ENCODE measurements at regions not wholly inside any gene's neighbourhood (a gene's known extent, or its start where the extent isn't known, plus 50 kb on each side); places are given as distances from the start of the nearest gene placed in this dataset.

- Mint-ChIP-seq H3K9me3 (peaks cover 3% of the 10 kb centered on the region), H3K27ac (no peak overlapping the region)
Observed at GRCh38 chr2:125680809-125681208, 975.1 kb upstream of the GYPC start.

DNA sequence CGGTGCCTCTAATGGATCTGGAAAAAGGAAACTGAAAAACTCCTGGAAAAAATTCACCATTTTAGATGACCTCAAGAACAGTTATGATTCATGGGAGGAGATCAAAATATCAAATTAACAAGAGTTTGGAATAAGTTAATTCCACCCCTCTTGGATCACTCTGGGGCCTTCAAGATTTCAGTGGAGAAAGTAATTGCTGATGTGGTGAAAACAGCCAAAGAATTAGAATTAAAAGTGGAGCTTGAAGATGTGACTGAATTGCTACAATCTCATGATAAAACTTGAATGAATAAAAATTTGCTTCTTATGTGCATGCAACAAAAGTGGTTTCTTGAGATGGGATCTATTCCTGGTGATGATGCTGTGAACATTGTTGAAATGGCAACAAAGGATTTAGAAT is 974.4 kb upstream of the GYPC start:
- Mint-ChIP-seq H3K9me3 (peaks cover 3% of the 10 kb centered on the region), H3K27me3 (no peaks in the 10 kb centered on the region), H3K4me1 (no peaks in the 10 kb centered on the region), H3K27ac (no peak overlapping the region), H3K36me3 (no peaks in the 10 kb centered on the region), H3K4me3 (no peak overlapping the region)
- no peak for ATAC-seq

More at GRCh38 chr2:125680809-125681208, 975.1 kb upstream of the GYPC start:
- no peaks in the 10 kb centered on the region for H3K27me3 Mint-ChIP-seq
- no peaks in the 10 kb centered on the region for H3K4me1 Mint-ChIP-seq
- no peak overlapping the region for H3K4me3 Mint-ChIP-seq
- no peak for ATAC-seq
- H3K36me3 Mint-ChIP-seq: no peaks in the 10 kb centered on the region

DNA sequence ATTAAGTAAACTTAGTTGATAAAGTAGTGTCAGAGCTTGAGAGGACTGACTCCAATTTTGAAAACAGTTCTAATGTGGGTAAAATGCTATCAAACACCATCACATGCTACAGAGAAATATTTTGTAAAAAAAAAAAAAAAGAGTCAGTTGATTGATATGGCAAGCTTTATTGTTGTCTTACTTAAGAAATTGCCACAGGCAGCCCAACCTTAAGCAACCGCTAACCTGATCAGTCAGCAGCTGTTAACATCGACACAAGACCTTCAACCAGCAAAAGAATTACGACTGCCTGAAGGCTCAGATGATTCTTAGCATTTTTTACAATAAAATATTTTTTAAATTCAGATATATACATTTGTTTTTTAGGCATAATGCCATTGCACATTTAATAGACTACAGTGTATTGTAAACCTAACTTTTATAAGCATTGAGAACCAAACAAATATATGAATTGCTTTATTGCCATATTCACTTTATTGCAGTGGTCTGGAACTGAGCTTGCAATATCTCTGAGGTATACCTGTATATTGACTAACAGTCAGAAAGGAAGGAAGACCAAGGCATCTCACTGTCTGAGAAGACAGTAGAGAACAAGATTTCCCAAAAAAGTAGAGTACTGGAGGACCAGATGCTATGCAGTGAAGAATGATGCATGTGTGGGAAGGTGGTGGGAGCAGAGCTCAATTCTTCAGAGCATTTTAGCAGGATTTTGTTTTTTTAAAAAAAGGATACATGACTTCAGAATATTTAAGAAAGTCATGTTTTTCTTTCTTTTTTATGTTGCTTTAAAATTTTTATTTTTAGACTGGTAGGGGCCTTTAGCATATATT is 973.8 kb upstream of the GYPC start:
- Mint-ChIP-seq H3K27ac (no peak overlapping the region), H3K27me3 (no peaks in the 10 kb centered on the region), H3K4me3 (no peak overlapping the region), H3K36me3 (no peaks in the 10 kb centered on the region), H3K9me3 (peaks cover 3% of the 10 kb centered on the region), H3K4me1 (no peaks in the 10 kb centered on the region)
- no peak for ATAC-seq

DNA sequence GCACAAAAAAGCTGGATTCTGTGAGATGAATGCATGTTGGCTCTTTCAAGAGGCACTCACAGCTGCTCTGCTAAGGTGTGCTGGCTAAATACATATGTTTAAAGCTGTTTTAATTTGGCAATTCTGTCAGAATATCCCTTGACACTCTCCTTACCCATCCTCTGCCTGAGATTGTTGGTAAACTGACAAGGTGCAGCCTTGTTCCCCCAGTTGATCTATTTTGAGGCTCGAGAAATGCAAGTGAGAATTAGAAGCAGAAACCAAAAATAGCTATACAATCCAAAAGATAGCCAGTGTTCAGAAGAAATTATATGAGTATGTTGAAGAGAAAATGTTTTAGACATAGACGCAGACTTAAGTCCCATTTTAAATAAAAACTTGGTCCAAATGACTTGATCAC is 971.7 kb upstream of the GYPC start:
- no peaks in the 10 kb centered on the region for H3K9me3 Mint-ChIP-seq
- ATAC-seq: no peak
- H3K36me3 Mint-ChIP-seq: no peaks in the 10 kb centered on the region
- no peak overlapping the region for H3K4me3 Mint-ChIP-seq
- H3K27ac Mint-ChIP-seq: no peak overlapping the region
- H3K27me3 Mint-ChIP-seq: no peaks in the 10 kb centered on the region
- no peaks in the 10 kb centered on the region for H3K4me1 Mint-ChIP-seq

- Mint-ChIP-seq H3K36me3 (no peaks in the 10 kb centered on the region), H3K4me1 (no peaks in the 10 kb centered on the region), H3K4me3 (no peak overlapping the region), H3K27me3 (no peaks in the 10 kb centered on the region), H3K27ac (no peak overlapping the region), H3K9me3 (no peaks in the 10 kb centered on the region)
- ATAC-seq: no peak
Observed at GRCh38 chr2:125684932-125685331, 971.0 kb upstream of the GYPC start.

DNA sequence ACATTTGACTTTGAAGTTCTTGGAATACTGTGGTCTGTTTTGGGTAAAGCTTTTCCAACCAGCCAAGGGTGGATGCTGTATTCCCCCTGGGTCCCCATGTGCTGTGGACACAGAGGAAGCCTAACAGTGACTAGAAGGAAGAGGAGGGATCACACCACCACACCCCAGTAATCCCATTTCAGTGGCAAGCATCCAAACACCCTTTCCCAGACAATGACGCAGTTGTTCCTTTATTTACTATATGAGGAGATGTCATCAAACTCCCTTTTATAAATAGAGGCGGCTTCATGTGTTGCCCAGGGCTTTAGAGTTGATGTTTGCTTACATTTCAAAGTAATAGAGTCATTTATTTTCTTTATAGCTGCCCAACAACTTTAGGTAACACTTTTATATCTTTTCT is 959.4 kb upstream of the GYPC start:
- Mint-ChIP-seq H3K9me3 (peaks cover 4% of the 10 kb centered on the region), H3K4me1 (no peaks in the 10 kb centered on the region), H3K4me3 (no peak overlapping the region), H3K27ac (no peak overlapping the region), H3K36me3 (no peaks in the 10 kb centered on the region), H3K27me3 (no peaks in the 10 kb centered on the region)
- ATAC-seq: no peak

- Mint-ChIP-seq H3K4me1 (no peaks in the 10 kb centered on the region), H3K27me3 (no peaks in the 10 kb centered on the region), H3K36me3 (no peaks in the 10 kb centered on the region), H3K4me3 (no peak overlapping the region), H3K27ac (no peak overlapping the region), H3K9me3 (peaks cover 4% of the 10 kb centered on the region)
- ATAC-seq: no peak
Observed at GRCh38 chr2:125698280-125698679, 957.7 kb upstream of the GYPC start.

- H3K27ac Mint-ChIP-seq: no peak overlapping the region
- no peaks in the 10 kb centered on the region for H3K36me3 Mint-ChIP-seq
- no peak overlapping the region for H3K4me3 Mint-ChIP-seq
- no peaks in the 10 kb centered on the region for H3K27me3 Mint-ChIP-seq
- no peak for ATAC-seq
- peaks cover 4% of the 10 kb centered on the region for H3K9me3 Mint-ChIP-seq
- H3K4me1 Mint-ChIP-seq: no peaks in the 10 kb centered on the region
Observed at GRCh38 chr2:125701070-125701469, 954.9 kb upstream of the GYPC start.

DNA sequence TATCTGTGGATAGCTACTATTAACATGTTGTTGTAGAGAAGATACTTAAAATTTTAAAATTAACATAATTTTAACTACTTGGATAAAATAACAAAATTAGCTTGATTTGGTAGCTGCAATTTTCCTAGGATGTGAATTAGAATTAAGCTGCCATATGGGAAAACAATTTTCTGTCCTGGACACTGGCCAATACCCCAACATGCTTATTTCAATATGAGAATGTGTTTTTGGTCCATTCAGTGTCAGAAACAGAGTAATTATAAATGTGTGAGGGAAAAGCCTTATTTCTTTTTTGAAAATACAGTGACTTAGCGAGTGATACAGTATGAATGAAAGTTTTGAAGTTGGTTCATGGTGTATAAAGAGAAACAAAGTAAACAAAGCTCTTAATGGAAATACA is 948.3 kb upstream of the GYPC start:
- Mint-ChIP-seq H3K27ac (no peak overlapping the region), H3K4me1 (no peaks in the 10 kb centered on the region), H3K36me3 (no peaks in the 10 kb centered on the region), H3K4me3 (no peak overlapping the region), H3K9me3 (peaks cover 7% of the 10 kb centered on the region), H3K27me3 (no peaks in the 10 kb centered on the region)
- ATAC-seq: no peak

- H3K4me1 Mint-ChIP-seq: no peaks in the 10 kb centered on the region
- H3K27ac Mint-ChIP-seq: no peak overlapping the region
- no peaks in the 10 kb centered on the region for H3K27me3 Mint-ChIP-seq
- peaks cover 11% of the 10 kb centered on the region for H3K9me3 Mint-ChIP-seq
- ATAC-seq: no peak
- no peak overlapping the region for H3K4me3 Mint-ChIP-seq
- no peaks in the 10 kb centered on the region for H3K36me3 Mint-ChIP-seq
Observed at GRCh38 chr2:125710561-125710960, 945.4 kb upstream of the GYPC start.

GRCh38 chr2:125711075-125711474 is 944.9 kb upstream of the GYPC start:
- no peaks in the 10 kb centered on the region for H3K4me1 Mint-ChIP-seq
- no peak for ATAC-seq
- no peaks in the 10 kb centered on the region for H3K27me3 Mint-ChIP-seq
- H3K36me3 Mint-ChIP-seq: no peaks in the 10 kb centered on the region
- peaks cover 11% of the 10 kb centered on the region for H3K9me3 Mint-ChIP-seq
- H3K4me3 Mint-ChIP-seq: no peak overlapping the region
- no peak overlapping the region for H3K27ac Mint-ChIP-seq

DNA sequence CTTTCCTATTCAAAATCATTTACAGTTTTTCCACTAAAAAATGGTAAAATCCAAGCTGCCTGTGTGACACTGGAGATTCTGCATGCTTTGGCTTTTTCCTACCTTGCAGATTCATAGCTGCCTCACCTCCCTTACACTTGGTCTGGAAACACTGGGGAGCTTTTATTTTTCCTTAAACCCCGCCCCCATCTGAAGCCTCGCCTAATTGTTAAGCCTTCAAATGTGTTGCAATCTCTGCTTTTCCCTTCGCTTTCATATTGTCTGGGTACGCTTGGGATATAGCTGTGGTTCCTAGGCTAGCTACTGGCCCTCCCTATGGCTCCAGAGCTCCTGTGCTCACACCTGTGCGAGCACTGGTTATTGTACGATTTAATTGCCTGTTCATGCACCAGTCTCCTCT is 942.4 kb upstream of the GYPC start:
- H3K36me3 Mint-ChIP-seq: no peaks in the 10 kb centered on the region
- H3K27ac Mint-ChIP-seq: no peak overlapping the region
- no peaks in the 10 kb centered on the region for H3K27me3 Mint-ChIP-seq
- no peaks in the 10 kb centered on the region for H3K4me1 Mint-ChIP-seq
- no peak for ATAC-seq
- no peak overlapping the region for H3K4me3 Mint-ChIP-seq
- H3K9me3 Mint-ChIP-seq: peaks cover 6% of the 10 kb centered on the region

DNA sequence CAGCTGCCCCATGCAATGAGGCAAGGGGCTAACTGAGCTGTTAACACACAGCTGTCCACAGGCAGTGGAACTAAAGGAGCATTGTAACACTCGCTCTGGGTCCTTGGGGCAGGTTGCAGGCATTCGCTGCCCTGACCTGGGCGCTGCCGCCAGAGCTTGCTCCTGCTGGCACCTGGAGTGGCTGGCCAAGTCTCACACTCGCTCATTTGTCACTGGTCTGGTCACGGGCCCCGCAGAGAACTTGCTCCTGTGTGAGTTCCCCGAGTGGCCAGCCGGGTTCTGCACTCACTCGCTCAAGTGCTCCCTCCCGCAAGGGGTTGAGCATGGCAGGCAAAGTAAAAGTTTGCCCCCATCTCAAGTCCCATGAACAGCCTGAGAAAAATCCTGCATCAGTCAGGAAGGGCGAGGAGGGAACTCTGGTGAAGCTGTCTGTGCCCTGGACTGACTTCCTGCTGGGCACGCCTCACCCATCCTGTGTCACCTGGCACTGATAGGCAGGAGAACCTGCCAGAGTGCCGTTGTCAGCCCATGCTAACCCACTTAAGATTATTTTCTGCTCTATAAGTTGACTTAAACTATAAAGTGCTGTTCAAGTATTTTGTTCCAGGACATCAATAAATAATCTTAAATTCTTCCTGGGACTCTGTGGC is 934.8 kb upstream of the GYPC start:
- Mint-ChIP-seq H3K27ac (no peak overlapping the region), H3K27me3 (no peaks in the 10 kb centered on the region), H3K4me1 (no peaks in the 10 kb centered on the region), H3K9me3 (no peaks in the 10 kb centered on the region), H3K36me3 (no peaks in the 10 kb centered on the region), H3K4me3 (no peak overlapping the region)
- peak; percentile 39 for ATAC-seq

DNA sequence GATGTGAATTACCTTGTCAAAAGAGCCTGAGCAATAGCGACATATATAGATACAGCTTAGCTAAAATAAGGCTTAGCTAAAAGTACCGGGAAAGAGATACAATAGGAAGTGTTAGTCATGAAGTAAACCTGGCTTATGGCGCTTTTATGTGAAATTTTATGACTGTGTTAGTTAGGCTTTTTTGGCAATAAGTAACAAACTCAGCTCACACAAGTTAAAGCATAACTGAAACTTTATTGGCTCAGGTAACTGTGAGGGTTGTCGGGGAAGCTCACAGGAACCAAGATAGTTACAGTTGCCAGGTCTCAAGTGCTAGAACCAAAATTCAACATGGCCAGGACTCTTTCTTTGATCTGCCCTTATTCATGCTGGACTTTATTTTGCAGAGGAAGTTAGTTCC is 925.0 kb upstream of the GYPC start:
- Mint-ChIP-seq H3K4me1 (no peaks in the 10 kb centered on the region), H3K36me3 (no peaks in the 10 kb centered on the region), H3K27ac (no peak overlapping the region), H3K4me3 (no peak overlapping the region), H3K27me3 (no peaks in the 10 kb centered on the region), H3K9me3 (peaks cover 3% of the 10 kb centered on the region)
- no peak for ATAC-seq

- no peaks in the 10 kb centered on the region for H3K27me3 Mint-ChIP-seq
- no peaks in the 10 kb centered on the region for H3K4me1 Mint-ChIP-seq
- H3K9me3 Mint-ChIP-seq: peaks cover 11% of the 10 kb centered on the region
- ATAC-seq: no peak
- H3K27ac Mint-ChIP-seq: no peak overlapping the region
- H3K36me3 Mint-ChIP-seq: no peaks in the 10 kb centered on the region
- H3K4me3 Mint-ChIP-seq: no peak overlapping the region
Observed at GRCh38 chr2:125736306-125736705, 919.7 kb upstream of the GYPC start.

- H3K4me3 Mint-ChIP-seq: no peak overlapping the region
- no peaks in the 10 kb centered on the region for H3K27me3 Mint-ChIP-seq
- no peaks in the 10 kb centered on the region for H3K4me1 Mint-ChIP-seq
- H3K27ac Mint-ChIP-seq: no peak overlapping the region
- peaks cover 9% of the 10 kb centered on the region for H3K9me3 Mint-ChIP-seq
- no peak for ATAC-seq
- H3K36me3 Mint-ChIP-seq: no peaks in the 10 kb centered on the region
Observed at GRCh38 chr2:125745514-125745913, 910.4 kb upstream of the GYPC start.
